Stimulated activated CD8-positive, alpha-beta memory T cell treated with anti-CD3 and anti-CD28 coated beads, Interleukin-7, amount 100 ng/mL, for 4 hours (primary cell): ENCODE measurements at regions not wholly inside any gene's neighbourhood (a gene's known extent, or its start where the extent isn't known, plus 50 kb on each side); places are given as distances from the start of the nearest gene placed in this dataset.
A peak's percentile ranks its signal among the peaks of the same experiment; 100 is the strongest.

Experiments used
- DNase-seq, 2 donors: peaks; one replicate each; pipeline ENCODE4 v3.0.0-alpha.2; 2020; ENCODE audit warnings: low read depth in 2 of 2

- peak in 1 of 2 donors; percentile 6 for DNase-seq
Observed at GRCh38 chr6:7468382-7469081, 72.9 kb upstream of the DSP start.

GRCh38 chr6:7469696-7470095 lies 71.8 kb upstream of the DSP start:
- no peak for DNase-seq

- DNase-seq: no peak
Observed at GRCh38 chr6:7471171-7471570, 70.3 kb upstream of the DSP start.

- DNase-seq: no peak
Observed at GRCh38 chr6:7473805-7474719, 67.4 kb upstream of the DSP start.

- DNase-seq: no peak
Observed at GRCh38 chr6:7475081-7475480, 66.4 kb upstream of the DSP start.

- DNase-seq: no peak
Observed at GRCh38 chr6:7479801-7480266, 61.6 kb upstream of the DSP start.

- no peak for DNase-seq
Observed at GRCh38 chr6:7484666-7485065, 56.8 kb upstream of the DSP start.

GRCh38 chr6:7486951-7487350 lies 54.5 kb upstream of the DSP start:
- no peak for DNase-seq

GRCh38 chr6:7488494-7488893 lies 53.0 kb upstream of the DSP start:
- no peak for DNase-seq

- DNase-seq: no peak
Observed at GRCh38 chr6:7489376-7489775, 52.1 kb upstream of the DSP start.
